Pancreas (tissue), 10 donors: ENCODE measurements at regions not wholly inside any gene's neighbourhood (a gene's known extent, or its start where the extent isn't known, plus 50 kb on each side); places are given as distances from the start of the nearest gene placed in this dataset.

Source experiments
- ATAC-seq, 4 donors: fragments of 200-7000 bp; cut with Tn5 transposase; one replicate each; pipeline versions ENCODE4 v1.8.0 to v1.9.1; 2020; ENCODE audit warnings: mild to moderate bottlenecking in 4 of 4, moderate library complexity in 4 of 4
- DNase-seq, 6 donors: peaks; one replicate each; pipeline ENCODE4 v3.0.0-alpha.2; 2020
- FAIRE-seq: peaks from 2 replicates; lab custom pipeline; 2012; peaks lifted over from hg19 to GRCh38; lab: Jason Lieb, UNC
- H3K27ac ChIP-seq, 4 donors: fragments of 200-600 bp; sonication (generic); 1 replicate in 3 of 4; 2 replicates in 1 of 4; pipeline versions ENCODE4 v1.5.0 to v1.8.0; 2020
- H3K27me3 ChIP-seq, 4 donors: fragments of 200-600 bp; one replicate each; pipeline ENCODE4 v1.8.0; 2021
- H3K36me3 ChIP-seq, 3 donors: fragments of 200-600 bp; sonication (generic) in 1 of 3; one replicate each; pipeline versions ENCODE4 v1.5.0 to v1.8.0; 2020 to 2021
- H3K4me1 ChIP-seq, 3 donors: fragments of 200-600 bp; one replicate each; pipeline ENCODE4 v1.8.0; 2021
- H3K4me3 ChIP-seq, 4 donors: fragments of 200-600 bp; sonication (generic) in 2 of 4; one replicate each; pipeline versions ENCODE4 v1.5.0 to v1.8.0; 2020 to 2021
- H3K9me3 ChIP-seq, 4 donors: fragments of 200-600 bp; one replicate each; pipeline ENCODE4 v1.8.0; 2021
- WGBS, 2 donors: extraction: QIAGEN DNeasy Blood & Tissue Kit; methylation state at CpG; one replicate each; pipeline ENCODE4 v1.1.7; 2013; 5-methylcytosine and 5-hydroxymethylcytosine counted together
- intact Hi-C, 3 donors: fragments of 100-400 bp; cut with DNase I; formaldehyde crosslinking; loops; one replicate each; pipeline versions ENCODE4 v1.11.1 to v1.14.2; 2022
- TF ChIP-seq, protein P1 (sequence below), 4 donors: fragments of 200-600 bp; sonication (generic) in 3 of 4; IDR thresholded peaks; one replicate each; pipeline versions ENCODE4 v1.5.0 to v1.8.0; 2021; ENCODE audit warnings: antibody characterized with exemption in 4 of 4
- donor health status: healthy with polysubstance abuse.
- donor health status: DM: no; HTN: no; CAD: no; lungs with moderate emphysema.
- donor health status: DM: no; HTN: no; CAD: no.
- donor health status: control.
- donor health status: control.
- donor health status: Bipolar disorder and iron deficiency.
- donor health status: DM: yes; HTN: yes; CAD: no.
- donor health status: DM: no; HTN: no; CAD: no.
- donor health status: DM: no; HTN: no; CAD: no.
- donor health status: DM: yes; HTN: yes; CAD: no.

GRCh38 chr7:156143683-156144082, 331.4 kb upstream of the SHH start:
- Histone ChIP-seq H3K36me3 (no peaks in the 10 kb centered on the region), H3K4me3 (no peak overlapping the region), H3K27me3 (no peaks in the 10 kb centered on the region), H3K9me3 (no peaks in the 10 kb centered on the region), H3K4me1 (peaks cover 3 to 8% (median 7%) of the 10 kb centered on the region in 3 donors), H3K27ac (no peak overlapping the region)
- TF ChIP-seq, protein P1, sequence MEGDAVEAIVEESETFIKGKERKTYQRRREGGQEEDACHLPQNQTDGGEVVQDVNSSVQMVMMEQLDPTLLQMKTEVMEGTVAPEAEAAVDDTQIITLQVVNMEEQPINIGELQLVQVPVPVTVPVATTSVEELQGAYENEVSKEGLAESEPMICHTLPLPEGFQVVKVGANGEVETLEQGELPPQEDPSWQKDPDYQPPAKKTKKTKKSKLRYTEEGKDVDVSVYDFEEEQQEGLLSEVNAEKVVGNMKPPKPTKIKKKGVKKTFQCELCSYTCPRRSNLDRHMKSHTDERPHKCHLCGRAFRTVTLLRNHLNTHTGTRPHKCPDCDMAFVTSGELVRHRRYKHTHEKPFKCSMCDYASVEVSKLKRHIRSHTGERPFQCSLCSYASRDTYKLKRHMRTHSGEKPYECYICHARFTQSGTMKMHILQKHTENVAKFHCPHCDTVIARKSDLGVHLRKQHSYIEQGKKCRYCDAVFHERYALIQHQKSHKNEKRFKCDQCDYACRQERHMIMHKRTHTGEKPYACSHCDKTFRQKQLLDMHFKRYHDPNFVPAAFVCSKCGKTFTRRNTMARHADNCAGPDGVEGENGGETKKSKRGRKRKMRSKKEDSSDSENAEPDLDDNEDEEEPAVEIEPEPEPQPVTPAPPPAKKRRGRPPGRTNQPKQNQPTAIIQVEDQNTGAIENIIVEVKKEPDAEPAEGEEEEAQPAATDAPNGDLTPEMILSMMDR (IDR thresholded peaks at IDR 0.05): no peak
- DNase-seq (no peak), ATAC-seq (no peak), FAIRE-seq (no peak)
- WGBS, 2 donors: 62 to 75% methylated on average over 7 of the region's 7 CpGs
- intact Hi-C loops: no loop called here

GRCh38 chr7:156143158-156143557, 330.9 kb upstream of the SHH start:
- H3K27ac ChIP-seq: no peak overlapping the region
- H3K9me3 ChIP-seq: no peaks in the 10 kb centered on the region
- FAIRE-seq (no peak), ATAC-seq (no peak), DNase-seq (no peak)
- peaks cover 3 to 8% (median 7%) of the 10 kb centered on the region in 3 donors for H3K4me1 ChIP-seq
- intact Hi-C loops: no loop called here
- TF ChIP-seq, protein P1 (IDR thresholded peaks at IDR 0.05): no peak
- H3K4me3 ChIP-seq: no peak overlapping the region
- 81 to 90% methylated on average over 25 of the region's 25 CpGs for WGBS, 2 donors
- no peaks in the 10 kb centered on the region for H3K36me3 ChIP-seq
- H3K27me3 ChIP-seq: no peaks in the 10 kb centered on the region

- TF ChIP-seq, protein P1 (IDR thresholded peaks at IDR 0.05): no peak
- Histone ChIP-seq H3K27ac (no peak overlapping the region), H3K36me3 (no peaks in the 10 kb centered on the region), H3K9me3 (no peaks in the 10 kb centered on the region), H3K27me3 (no peaks in the 10 kb centered on the region), H3K4me3 (no peak overlapping the region), H3K4me1 (peaks cover 0 to 4% (median 2%) of the 10 kb centered on the region in 3 donors)
- DNase-seq (no peak), FAIRE-seq (no peak), ATAC-seq (no peak)
- intact Hi-C loops: no loop called here
- 76 to 90% methylated on average over 7 of the region's 7 CpGs for WGBS, 2 donors
Observed at GRCh38 chr7:156141941-156142340, 329.7 kb upstream of the SHH start.

- TF ChIP-seq, protein P1 (IDR thresholded peaks at IDR 0.05): no peak
- Histone ChIP-seq H3K4me1 (no peaks in the 10 kb centered on the region), H3K27ac (no peak overlapping the region), H3K36me3 (no peaks in the 10 kb centered on the region), H3K9me3 (no peaks in the 10 kb centered on the region), H3K4me3 (no peak overlapping the region), H3K27me3 (no peaks in the 10 kb centered on the region)
- no peak for DNase-seq
- no peak for ATAC-seq
- 74 to 77% methylated on average over 6 of the region's 6 CpGs for WGBS, 2 donors
- FAIRE-seq: no peak
- intact Hi-C loops: no loop called here
Observed at GRCh38 chr7:156140896-156141295, 328.6 kb upstream of the SHH start.

- no peak overlapping the region for H3K27ac ChIP-seq
- H3K9me3 ChIP-seq: no peaks in the 10 kb centered on the region
- intact Hi-C loops: no loop called here
- no peaks in the 10 kb centered on the region for H3K4me1 ChIP-seq
- H3K4me3 ChIP-seq: no peak overlapping the region
- DNase-seq: no peak
- TF ChIP-seq, protein P1 (IDR thresholded peaks at IDR 0.05): no peak
- no peak for ATAC-seq
- no peak for FAIRE-seq
- no peaks in the 10 kb centered on the region for H3K36me3 ChIP-seq
- 58 to 65% methylated on average over 7 of the region's 7 CpGs for WGBS, 2 donors
- no peaks in the 10 kb centered on the region for H3K27me3 ChIP-seq
Observed at GRCh38 chr7:156140447-156140846, 328.2 kb upstream of the SHH start.
